22Rv1 (cell line): ENCODE measurements at regions not wholly inside any gene's neighbourhood (a gene's known extent, or its start where the extent isn't known, plus 50 kb on each side); places are given as distances from the start of the nearest gene placed in this dataset.

Source experiments
- CTCF ChIP-seq: fragments of 450-650 bp; IDR thresholded peaks from 2 replicates; pipeline ENCODE4 v1.5.1; 2017; ENCODE audit warnings: mild to moderate bottlenecking
- ZFX ChIP-seq: fragments of 450-650 bp; IDR thresholded peaks from 2 replicates; pipeline ENCODE4 v1.6.1; 2017; ENCODE audit warnings: antibody characterized with exemption, borderline replicate concordance

DNA sequence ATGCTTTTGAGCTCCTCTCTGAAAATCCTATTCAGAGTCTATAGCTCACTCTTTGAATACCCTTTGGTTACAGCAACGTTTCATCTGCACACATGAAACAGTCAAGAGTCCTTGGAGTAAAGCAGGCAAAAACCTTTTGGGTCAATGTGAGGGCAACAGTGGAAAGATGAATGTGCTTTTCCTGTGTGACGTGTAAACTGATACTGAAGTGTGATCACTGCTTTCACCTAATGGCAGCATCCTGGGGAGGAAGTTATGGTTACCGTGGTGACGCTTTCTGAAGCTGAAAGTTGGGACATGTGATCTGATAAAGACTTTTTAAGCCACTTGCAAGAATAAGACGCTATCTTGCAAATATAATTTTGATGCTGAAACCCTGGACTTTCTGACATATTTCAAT lies 160.0 kb downstream of the SEC16B start:
- no peak for TF ChIP-seq CTCF
- no peak for TF ChIP-seq ZFX
